Stomach (tissue), 4 donors: ENCODE measurements at regions not wholly inside any gene's neighbourhood (a gene's known extent, or its start where the extent isn't known, plus 50 kb on each side); places are given as distances from the start of the nearest gene placed in this dataset.

Experiments used
- CTCF ChIP-seq, 7 experiments: fragments of 450-650 bp in 4 of 7; fragments of 200-600 bp in 3 of 7; sonication (generic) in 3 of 7; IDR thresholded peaks; one replicate each; pipeline ENCODE4 v1.5.1; 2016 to 2019; ENCODE audit warnings: antibody characterized with exemption in 7 of 7, control low read depth in 2 of 7, mild to moderate bottlenecking in 1 of 7
- EP300 ChIP-seq: sonication (generic); formaldehyde crosslinking; IDR thresholded peaks from one replicate; pipeline ENCODE4 v1.6.1; 2017; ENCODE audit warnings: antibody characterized with exemption
- POLR2A ChIP-seq, 4 donors: fragments of 450-650 bp; IDR thresholded peaks; one replicate each; pipeline ENCODE4 v1.6.1; 2016; ENCODE audit warnings: antibody characterized with exemption in 4 of 4, control low read depth in 2 of 4, mild to moderate bottlenecking in 1 of 4, moderate library complexity in 1 of 4
- POLR2AphosphoS5 ChIP-seq, 3 donors: sonication (generic); formaldehyde crosslinking; IDR thresholded peaks; one replicate each; pipeline ENCODE4 v1.6.1; 2016; ENCODE audit warnings: antibody characterized with exemption in 3 of 3

- no peak for TF ChIP-seq CTCF (IDR thresholded peaks at IDR 0.05)
- TF ChIP-seq POLR2A (IDR thresholded peaks at IDR 0.05), result no peak
- TF ChIP-seq POLR2AphosphoS5 (IDR thresholded peaks at IDR 0.05), result no peak
- TF ChIP-seq EP300, result no peak
Measured at GRCh38 chr11:57095417-57095816, 86.3 kb upstream of the LRRC55 start.
